ENCODE measurements at regions not wholly inside any gene's neighbourhood (a gene's known extent, or its start where the extent isn't known, plus 50 kb on each side); places are given as distances from the start of the nearest gene placed in this dataset.

- no peak for DNase-seq (ENCODE audit: insufficient read length)
- TF ChIP-seq POLR2AphosphoS5 (IDR thresholded peaks at IDR 0.05; ENCODE audit: low read depth, low read length) (no peak), TAF1 (IDR thresholded peaks at IDR 0.05; ENCODE audit: borderline replicate concordance, low read depth, low read length) (no peak), POLR2A (IDR thresholded peaks at IDR 0.05; ENCODE audit: low read depth, low read length) (no peak)
- FAIRE-seq = no peak
Measured at GRCh38 chr3:17793542-17794195, 51.2 kb upstream of the TBC1D5 start.

Measured in GM12892 (cell line).